GM12892 (cell line): ENCODE measurements at regions not wholly inside any gene's neighbourhood (a gene's known extent, or its start where the extent isn't known, plus 50 kb on each side); places are given as distances from the start of the nearest gene placed in this dataset.

Experiments used
- DNase-seq: peaks from one replicate; pipeline ENCODE4 v3.0.0; 2011; ENCODE audit not compliant: insufficient read length
- FAIRE-seq: peaks from 2 replicates; lab custom pipeline; 2011; peaks lifted over from hg19 to GRCh38; lab: Jason Lieb, UNC
- POLR2A ChIP-seq: IDR thresholded peaks from 2 replicates; pipeline ENCODE4 v1.6.1; 2011; ENCODE audit warnings: low read depth, low read length, control low read depth
- POLR2AphosphoS5 ChIP-seq: IDR thresholded peaks from 2 replicates; pipeline ENCODE4 v1.6.1; 2011; ENCODE audit warnings: low read depth, low read length, control low read depth
- TAF1 ChIP-seq: IDR thresholded peaks from 2 replicates; pipeline ENCODE4 v1.6.1; 2011; ENCODE audit warnings: low read depth, mild to moderate bottlenecking, control low read depth, low read length, borderline replicate concordance

DNA sequence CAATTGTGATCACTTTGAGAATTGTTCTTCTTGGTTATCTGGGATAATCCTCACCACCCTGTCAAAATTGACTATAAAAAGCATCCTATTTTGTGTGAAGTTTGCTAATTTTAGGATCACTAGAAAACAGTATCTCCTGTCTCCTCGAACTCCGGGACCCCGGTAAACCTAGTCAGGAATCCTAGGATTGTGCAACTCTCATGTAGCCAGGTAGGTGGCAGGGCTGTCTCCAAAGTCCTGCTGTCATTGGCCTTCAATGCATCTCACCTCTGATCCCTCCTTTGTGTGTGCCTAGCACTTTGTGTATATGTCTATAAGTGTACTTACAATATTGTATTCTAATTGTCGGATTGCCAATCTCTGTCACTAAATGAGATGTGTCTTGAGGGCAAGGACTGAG is 1564.8 kb downstream of the RPA4 start:
- no peak for TF ChIP-seq POLR2AphosphoS5
- TF ChIP-seq TAF1, result no peak
- TF ChIP-seq POLR2A, result no peak
- no peak for FAIRE-seq
- DNase-seq, result no peak

DNA sequence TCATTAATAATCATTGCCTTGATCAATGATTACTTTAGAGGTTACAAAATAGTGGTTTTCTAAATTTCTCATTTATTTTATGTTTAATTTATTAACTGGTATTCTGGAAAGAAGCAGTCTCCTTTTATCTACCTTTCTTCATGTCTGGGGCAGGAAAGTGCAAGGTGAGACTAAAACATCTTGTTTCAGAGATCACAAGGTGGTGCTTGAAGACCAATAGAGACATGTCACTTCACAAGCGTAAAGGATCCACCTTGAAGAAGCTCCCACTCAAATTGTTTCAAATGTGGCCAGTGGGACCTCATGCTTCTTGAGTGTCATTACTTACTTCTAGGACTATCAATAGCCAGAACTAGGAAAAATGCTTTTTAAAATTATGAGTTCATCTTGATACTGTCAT is 1568.7 kb downstream of the RPA4 start:
- TF ChIP-seq POLR2A, result no peak
- TF ChIP-seq POLR2AphosphoS5, result no peak
- no peak for TF ChIP-seq TAF1
- FAIRE-seq (no peak), DNase-seq (no peak)

DNA sequence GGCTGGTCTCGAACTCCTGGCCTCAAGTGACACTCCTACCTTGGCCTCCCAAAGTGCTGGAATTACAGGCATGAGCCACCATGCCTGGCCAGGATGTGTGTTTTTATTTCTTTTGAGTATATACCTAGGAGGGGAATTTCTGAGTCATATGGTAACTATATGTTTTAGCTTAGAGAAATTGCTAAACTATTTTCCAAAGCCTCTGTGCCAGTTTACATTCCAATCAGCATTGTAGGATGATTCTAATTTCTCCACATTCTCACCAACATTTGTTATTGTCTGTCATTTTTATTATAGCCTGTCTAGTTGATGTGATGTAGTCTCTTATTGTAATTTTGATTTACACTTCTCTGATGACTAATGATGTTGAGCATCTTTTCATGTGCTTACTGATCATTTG is 1576.0 kb downstream of the RPA4 start:
- DNase-seq, result no peak
- TF ChIP-seq POLR2A (no peak), POLR2AphosphoS5 (no peak), TAF1 (no peak)
- FAIRE-seq, result no peak

DNA sequence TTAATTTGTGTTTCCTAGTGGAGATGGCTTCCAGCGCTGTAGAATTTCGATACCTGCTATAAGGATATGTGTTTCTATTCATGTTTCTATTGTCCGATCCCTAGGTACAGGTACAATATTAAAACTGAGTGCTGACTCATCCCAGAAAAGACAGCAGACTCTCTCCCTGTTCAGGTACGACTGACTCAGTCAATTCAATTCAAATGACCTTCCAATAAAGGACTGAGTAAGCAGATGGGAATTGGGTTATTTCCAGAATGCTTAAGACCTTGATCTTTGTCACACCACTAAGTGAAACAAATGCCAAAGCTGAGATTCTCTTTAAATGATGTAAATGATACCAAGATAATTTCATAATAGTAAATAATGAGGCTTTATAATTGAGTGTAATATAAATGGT is 1596.9 kb downstream of the RPA4 start:
- FAIRE-seq (no peak), DNase-seq (no peak)
- TF ChIP-seq POLR2A, result no peak
- TF ChIP-seq TAF1, result no peak
- TF ChIP-seq POLR2AphosphoS5, result no peak

- TF ChIP-seq TAF1, result no peak
- no peak for TF ChIP-seq POLR2A
- TF ChIP-seq POLR2AphosphoS5, result no peak
- no peak for FAIRE-seq
- no peak for DNase-seq
Observed at GRCh38 chrX:98481636-98482035, 1597.9 kb downstream of the RPA4 start.

GRCh38 chrX:98490670-98491069 is 1607.0 kb downstream of the RPA4 start:
- TF ChIP-seq TAF1 (no peak), POLR2A (no peak), POLR2AphosphoS5 (no peak)
- FAIRE-seq (no peak), DNase-seq (no peak)

DNA sequence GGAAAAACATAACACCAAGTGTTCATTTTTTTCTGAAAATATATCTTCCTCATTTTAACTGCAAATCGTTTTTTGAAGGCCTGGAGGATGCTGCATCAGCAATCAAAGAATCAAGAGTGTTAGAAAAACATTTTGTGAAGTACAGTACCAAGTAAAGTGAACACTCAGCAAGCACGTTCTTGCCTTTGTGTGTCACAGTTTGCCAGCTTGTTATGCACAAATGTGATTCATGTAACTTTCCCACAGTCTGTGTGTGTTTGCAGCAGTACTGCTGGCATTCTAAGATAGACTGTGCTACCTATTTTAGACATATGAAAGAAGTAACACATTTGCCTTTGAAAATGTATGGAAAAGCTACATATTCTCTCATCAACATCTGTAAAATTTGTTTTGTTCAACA is 1617.7 kb downstream of the RPA4 start:
- no peak for TF ChIP-seq TAF1
- no peak for TF ChIP-seq POLR2AphosphoS5
- DNase-seq (no peak), FAIRE-seq (no peak)

- TF ChIP-seq POLR2A (no peak), TAF1 (no peak), POLR2AphosphoS5 (no peak)
- FAIRE-seq (no peak), DNase-seq (no peak)
Observed at GRCh38 chrX:98506907-98507306, 1623.2 kb downstream of the RPA4 start.

DNA sequence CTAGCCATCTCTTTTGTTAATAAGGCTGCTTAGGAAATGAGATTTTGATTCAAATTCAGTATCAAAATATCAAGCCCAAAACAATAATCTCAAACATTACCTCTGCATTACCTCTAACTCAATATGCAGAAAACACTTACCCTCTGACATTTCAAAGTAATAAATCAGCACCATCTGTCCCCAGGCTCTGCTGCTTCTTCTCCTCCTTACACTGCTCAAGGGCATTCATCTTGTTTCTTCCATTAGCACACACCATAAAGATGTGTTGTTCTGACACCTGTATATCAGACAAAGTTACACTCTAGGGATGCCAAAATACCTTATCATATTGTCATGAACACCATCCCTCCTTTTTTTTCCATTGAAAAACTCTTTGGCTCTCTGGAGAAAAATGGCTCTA is 1630.3 kb downstream of the RPA4 start:
- TF ChIP-seq POLR2A, result no peak
- no peak for TF ChIP-seq POLR2AphosphoS5
- TF ChIP-seq TAF1, result no peak
- no peak for FAIRE-seq
- DNase-seq, result no peak

- TF ChIP-seq POLR2AphosphoS5 (no peak), POLR2A (no peak), TAF1 (no peak)
- FAIRE-seq (no peak), DNase-seq (no peak)
Observed at GRCh38 chrX:98516120-98516519, 1632.4 kb downstream of the RPA4 start.

GRCh38 chrX:98523026-98523425 is 1639.3 kb downstream of the RPA4 start:
- no peak for DNase-seq
- peak; percentile 61 for FAIRE-seq
- TF ChIP-seq POLR2AphosphoS5, result no peak
- TF ChIP-seq TAF1, result no peak
- TF ChIP-seq POLR2A, result no peak

DNA sequence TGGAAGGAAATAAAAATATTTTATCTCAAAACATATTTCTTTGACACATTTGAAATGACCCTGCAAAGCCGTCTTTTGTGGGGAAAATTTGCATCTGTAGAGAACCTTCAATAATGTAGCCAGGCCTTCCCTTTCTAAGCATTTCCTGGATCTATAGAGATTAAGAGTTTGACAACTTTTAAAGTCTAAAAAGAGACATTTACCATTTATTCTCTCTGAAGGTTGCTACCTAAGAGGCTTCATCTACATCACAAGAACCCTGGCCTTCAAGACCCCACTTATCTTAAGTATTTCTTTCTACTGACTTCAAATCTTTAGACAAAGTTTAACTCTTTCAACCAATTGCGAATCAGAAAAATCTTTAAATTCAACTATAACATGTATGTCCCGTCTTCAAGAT is 1639.8 kb downstream of the RPA4 start:
- FAIRE-seq (no peak), DNase-seq (no peak)
- no peak for TF ChIP-seq POLR2AphosphoS5
- TF ChIP-seq TAF1, result no peak
- TF ChIP-seq POLR2A, result no peak

DNA sequence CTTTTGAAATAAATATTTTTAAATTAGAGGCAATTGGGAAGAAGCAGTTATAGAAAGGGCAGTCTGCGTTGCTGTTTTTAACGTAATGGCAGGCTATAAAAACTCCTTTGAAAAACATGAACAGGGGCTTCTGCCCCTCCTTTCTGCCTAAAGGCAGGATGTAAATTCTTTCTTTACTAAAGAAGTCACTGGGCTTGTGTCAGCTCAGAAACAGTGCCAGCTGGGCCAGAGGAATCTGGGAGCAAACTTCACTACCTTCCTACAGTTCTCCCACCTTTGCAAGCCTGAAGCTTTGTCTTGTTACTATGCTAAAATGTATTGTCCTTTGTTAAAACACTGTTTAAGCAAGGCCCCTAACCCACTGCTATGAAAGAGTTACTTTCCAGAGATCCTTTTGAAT is 1664.8 kb downstream of the RPA4 start:
- DNase-seq, result no peak
- TF ChIP-seq POLR2AphosphoS5, result no peak
- no peak for TF ChIP-seq POLR2A
- no peak for TF ChIP-seq TAF1
- FAIRE-seq, result no peak
